ENCODE measurements at regions not wholly inside any gene's neighbourhood (a gene's known extent, or its start where the extent isn't known, plus 50 kb on each side); places are given as distances from the start of the nearest gene placed in this dataset.

DNA sequence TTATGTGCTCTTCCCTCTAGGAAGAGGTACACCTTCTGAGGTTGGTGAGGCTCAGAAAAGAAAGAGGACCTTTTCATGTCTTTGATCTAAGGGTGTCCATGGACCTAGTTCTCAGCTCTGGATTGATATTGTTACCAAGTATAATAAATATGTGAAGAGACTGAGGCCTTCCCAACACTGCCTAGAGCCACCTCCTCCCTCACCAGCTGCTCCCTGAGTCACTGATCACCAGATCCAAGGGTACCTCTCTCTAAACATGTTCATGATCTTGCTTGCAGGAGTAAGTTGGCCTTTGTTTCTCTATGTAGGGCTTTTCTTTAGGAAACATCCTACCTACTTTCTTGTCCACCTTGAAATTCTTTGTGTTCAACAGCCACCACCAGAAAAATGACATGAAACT is 218.8 kb upstream of the ADRA1B start:
- Mint-ChIP-seq H3K27ac (ENCODE audit: unreplicated experiment) (no peak overlapping the region), H3K36me3 (ENCODE audit: unreplicated experiment) (no peaks in the 10 kb centered on the region), H3K9me3 (ENCODE audit: unreplicated experiment) (no peaks in the 10 kb centered on the region), H3K27me3 (ENCODE audit: unreplicated experiment) (no peaks in the 10 kb centered on the region), H3K4me3 (ENCODE audit: unreplicated experiment) (no peak overlapping the region), H3K4me1 (ENCODE audit: low read depth, unreplicated experiment) (peaks cover 5% of the 10 kb centered on the region)
- TF ChIP-seq, protein P1, sequence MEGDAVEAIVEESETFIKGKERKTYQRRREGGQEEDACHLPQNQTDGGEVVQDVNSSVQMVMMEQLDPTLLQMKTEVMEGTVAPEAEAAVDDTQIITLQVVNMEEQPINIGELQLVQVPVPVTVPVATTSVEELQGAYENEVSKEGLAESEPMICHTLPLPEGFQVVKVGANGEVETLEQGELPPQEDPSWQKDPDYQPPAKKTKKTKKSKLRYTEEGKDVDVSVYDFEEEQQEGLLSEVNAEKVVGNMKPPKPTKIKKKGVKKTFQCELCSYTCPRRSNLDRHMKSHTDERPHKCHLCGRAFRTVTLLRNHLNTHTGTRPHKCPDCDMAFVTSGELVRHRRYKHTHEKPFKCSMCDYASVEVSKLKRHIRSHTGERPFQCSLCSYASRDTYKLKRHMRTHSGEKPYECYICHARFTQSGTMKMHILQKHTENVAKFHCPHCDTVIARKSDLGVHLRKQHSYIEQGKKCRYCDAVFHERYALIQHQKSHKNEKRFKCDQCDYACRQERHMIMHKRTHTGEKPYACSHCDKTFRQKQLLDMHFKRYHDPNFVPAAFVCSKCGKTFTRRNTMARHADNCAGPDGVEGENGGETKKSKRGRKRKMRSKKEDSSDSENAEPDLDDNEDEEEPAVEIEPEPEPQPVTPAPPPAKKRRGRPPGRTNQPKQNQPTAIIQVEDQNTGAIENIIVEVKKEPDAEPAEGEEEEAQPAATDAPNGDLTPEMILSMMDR (IDR thresholded peaks at IDR 0.05; ENCODE audit: partially characterized antibody, unreplicated experiment), result no peak
- no peak for DNase-seq

DNA sequence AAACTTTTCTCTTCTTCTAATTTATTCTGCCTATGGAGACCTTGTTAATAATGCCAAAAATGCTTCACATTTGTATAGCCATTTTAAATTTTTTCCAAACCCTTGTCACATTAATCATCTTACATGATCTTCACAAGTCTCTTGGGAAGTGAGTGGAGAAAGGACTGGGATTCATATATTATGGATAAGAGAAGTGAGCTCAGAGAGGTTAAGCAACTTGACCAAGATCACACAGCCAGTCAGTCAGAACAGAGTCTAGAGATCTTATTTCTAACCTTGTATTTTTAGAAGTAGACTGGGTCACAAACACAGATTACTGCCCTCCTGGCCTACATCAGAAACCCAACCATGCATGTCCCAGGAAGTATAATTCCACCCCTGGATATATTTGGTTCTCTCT is 218.0 kb upstream of the ADRA1B start:
- H3K36me3 Mint-ChIP-seq (ENCODE audit: unreplicated experiment), result no peaks in the 10 kb centered on the region
- no peaks in the 10 kb centered on the region for H3K27me3 Mint-ChIP-seq (ENCODE audit: unreplicated experiment)
- TF ChIP-seq, protein P1 (IDR thresholded peaks at IDR 0.05; ENCODE audit: partially characterized antibody, unreplicated experiment), result no peak
- DNase-seq, result no peak
- H3K9me3 Mint-ChIP-seq (ENCODE audit: unreplicated experiment), result no peaks in the 10 kb centered on the region
- peaks cover 5% of the 10 kb centered on the region for H3K4me1 Mint-ChIP-seq (ENCODE audit: low read depth, unreplicated experiment)
- H3K4me3 Mint-ChIP-seq (ENCODE audit: unreplicated experiment), result no peak overlapping the region
- H3K27ac Mint-ChIP-seq (ENCODE audit: unreplicated experiment), result no peak overlapping the region

DNA sequence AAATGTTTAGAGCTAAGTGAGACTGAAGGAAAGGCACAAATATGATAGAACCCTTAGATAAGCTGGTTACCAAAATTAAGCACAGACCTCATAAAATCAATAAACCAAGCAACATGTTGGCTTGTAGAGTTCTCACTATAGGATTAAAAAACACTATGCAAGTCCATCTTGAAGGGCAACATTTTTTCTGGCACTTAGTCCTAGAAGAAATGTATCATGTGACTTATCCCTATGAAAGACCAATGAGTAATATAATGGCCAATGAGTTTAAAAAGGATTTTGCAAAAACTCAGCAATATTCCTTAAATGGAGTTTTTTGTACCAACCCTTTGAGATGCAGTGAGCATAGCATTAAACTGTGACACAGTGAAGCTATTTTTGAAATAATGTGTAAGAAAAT is 216.3 kb upstream of the ADRA1B start:
- TF ChIP-seq, protein P1 (IDR thresholded peaks at IDR 0.05; ENCODE audit: partially characterized antibody, unreplicated experiment), result no peak
- Mint-ChIP-seq H3K36me3 (ENCODE audit: unreplicated experiment) (no peaks in the 10 kb centered on the region), H3K4me3 (ENCODE audit: unreplicated experiment) (no peak overlapping the region), H3K27ac (ENCODE audit: unreplicated experiment) (no peak overlapping the region), H3K27me3 (ENCODE audit: unreplicated experiment) (no peaks in the 10 kb centered on the region), H3K4me1 (ENCODE audit: low read depth, unreplicated experiment) (peaks cover 5% of the 10 kb centered on the region), H3K9me3 (ENCODE audit: unreplicated experiment) (no peaks in the 10 kb centered on the region)
- DNase-seq, result no peak

DNA sequence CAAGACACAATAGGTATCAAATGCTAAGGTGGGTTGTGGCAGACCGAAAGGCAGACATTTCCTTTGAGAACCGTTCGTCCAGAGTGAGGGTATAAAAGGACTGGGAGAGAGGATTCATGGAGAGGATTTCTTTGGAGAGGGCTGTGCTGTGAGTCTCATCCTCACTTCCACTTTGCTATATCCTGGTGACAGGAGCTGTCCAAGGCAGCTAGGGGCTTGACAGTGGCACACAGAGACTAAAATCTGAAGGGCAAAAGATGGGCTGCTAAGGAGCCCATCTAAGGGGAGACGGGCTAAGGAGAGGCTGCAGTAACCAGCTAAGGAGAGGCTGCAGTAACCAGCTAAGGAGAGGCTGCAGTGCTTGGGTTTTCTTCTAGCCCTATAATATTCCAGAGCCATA is 214.0 kb upstream of the ADRA1B start:
- Mint-ChIP-seq H3K4me3 (ENCODE audit: unreplicated experiment) (no peak overlapping the region), H3K9me3 (ENCODE audit: unreplicated experiment) (no peaks in the 10 kb centered on the region), H3K36me3 (ENCODE audit: unreplicated experiment) (no peaks in the 10 kb centered on the region), H3K4me1 (ENCODE audit: low read depth, unreplicated experiment) (peaks cover 5% of the 10 kb centered on the region), H3K27me3 (ENCODE audit: unreplicated experiment) (no peaks in the 10 kb centered on the region), H3K27ac (ENCODE audit: unreplicated experiment) (no peak overlapping the region)
- TF ChIP-seq, protein P1 (IDR thresholded peaks at IDR 0.05; ENCODE audit: partially characterized antibody, unreplicated experiment), result no peak
- no peak for DNase-seq

DNA sequence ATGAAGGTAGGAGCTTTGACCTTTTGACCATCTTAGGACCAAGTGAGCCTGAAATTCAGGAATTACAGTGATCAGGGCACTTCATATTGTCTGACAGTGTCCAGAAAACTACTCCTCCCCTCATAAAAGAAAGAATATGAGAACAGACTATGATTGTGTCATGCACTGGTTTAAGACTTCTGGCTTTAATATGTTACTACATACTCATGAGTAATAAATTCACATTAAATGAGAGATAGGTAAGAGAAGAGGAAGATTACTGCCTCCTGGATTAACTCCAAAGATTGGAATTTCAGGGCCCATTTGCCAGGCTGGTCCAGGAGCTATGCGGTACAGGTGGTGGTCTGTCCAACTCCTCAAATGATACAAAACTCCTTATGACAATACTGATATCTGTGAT is 213.5 kb upstream of the ADRA1B start:
- H3K4me1 Mint-ChIP-seq (ENCODE audit: low read depth, unreplicated experiment), result peaks cover 2% of the 10 kb centered on the region
- DNase-seq, result no peak
- H3K27ac Mint-ChIP-seq (ENCODE audit: unreplicated experiment), result no peak overlapping the region
- peaks cover 5% of the 10 kb centered on the region for H3K36me3 Mint-ChIP-seq (ENCODE audit: unreplicated experiment)
- H3K9me3 Mint-ChIP-seq (ENCODE audit: unreplicated experiment), result no peaks in the 10 kb centered on the region
- no peaks in the 10 kb centered on the region for H3K27me3 Mint-ChIP-seq (ENCODE audit: unreplicated experiment)
- TF ChIP-seq, protein P1 (IDR thresholded peaks at IDR 0.05; ENCODE audit: partially characterized antibody, unreplicated experiment), result no peak
- no peak overlapping the region for H3K4me3 Mint-ChIP-seq (ENCODE audit: unreplicated experiment)
